ENCODE measurements at regions not wholly inside any gene's neighbourhood (a gene's known extent, or its start where the extent isn't known, plus 50 kb on each side); places are given as distances from the start of the nearest gene placed in this dataset.

DNA sequence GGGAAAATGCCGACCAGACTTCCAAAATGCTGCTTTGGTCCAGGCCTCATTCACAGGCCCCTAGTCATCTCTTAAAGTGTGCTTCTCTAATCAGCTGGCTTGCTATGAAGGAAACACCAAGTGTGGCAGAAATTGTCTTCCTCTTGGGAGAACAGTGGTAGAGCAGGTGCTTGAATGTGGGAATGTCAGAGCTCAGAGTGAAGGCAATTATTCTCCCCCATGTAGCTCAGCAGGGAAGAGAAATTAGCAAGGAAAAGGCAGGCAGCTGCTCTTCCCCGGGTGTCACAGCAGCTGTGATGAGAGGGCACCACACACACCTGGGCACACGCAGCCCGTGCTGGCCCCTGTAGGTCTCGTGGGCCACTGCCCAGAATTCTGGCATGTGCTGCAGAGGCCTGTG is 358.5 kb downstream of the WDR72 start:
- TF ChIP-seq, protein P1, sequence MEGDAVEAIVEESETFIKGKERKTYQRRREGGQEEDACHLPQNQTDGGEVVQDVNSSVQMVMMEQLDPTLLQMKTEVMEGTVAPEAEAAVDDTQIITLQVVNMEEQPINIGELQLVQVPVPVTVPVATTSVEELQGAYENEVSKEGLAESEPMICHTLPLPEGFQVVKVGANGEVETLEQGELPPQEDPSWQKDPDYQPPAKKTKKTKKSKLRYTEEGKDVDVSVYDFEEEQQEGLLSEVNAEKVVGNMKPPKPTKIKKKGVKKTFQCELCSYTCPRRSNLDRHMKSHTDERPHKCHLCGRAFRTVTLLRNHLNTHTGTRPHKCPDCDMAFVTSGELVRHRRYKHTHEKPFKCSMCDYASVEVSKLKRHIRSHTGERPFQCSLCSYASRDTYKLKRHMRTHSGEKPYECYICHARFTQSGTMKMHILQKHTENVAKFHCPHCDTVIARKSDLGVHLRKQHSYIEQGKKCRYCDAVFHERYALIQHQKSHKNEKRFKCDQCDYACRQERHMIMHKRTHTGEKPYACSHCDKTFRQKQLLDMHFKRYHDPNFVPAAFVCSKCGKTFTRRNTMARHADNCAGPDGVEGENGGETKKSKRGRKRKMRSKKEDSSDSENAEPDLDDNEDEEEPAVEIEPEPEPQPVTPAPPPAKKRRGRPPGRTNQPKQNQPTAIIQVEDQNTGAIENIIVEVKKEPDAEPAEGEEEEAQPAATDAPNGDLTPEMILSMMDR (IDR thresholded peaks at IDR 0.05) = no peak
- no peak for TF ChIP-seq POLR2A (IDR thresholded peaks at IDR 0.05)
- intact Hi-C loops (cut with DNase I; ENCODE audit: low total_unique reads) = no loop called here

DNA sequence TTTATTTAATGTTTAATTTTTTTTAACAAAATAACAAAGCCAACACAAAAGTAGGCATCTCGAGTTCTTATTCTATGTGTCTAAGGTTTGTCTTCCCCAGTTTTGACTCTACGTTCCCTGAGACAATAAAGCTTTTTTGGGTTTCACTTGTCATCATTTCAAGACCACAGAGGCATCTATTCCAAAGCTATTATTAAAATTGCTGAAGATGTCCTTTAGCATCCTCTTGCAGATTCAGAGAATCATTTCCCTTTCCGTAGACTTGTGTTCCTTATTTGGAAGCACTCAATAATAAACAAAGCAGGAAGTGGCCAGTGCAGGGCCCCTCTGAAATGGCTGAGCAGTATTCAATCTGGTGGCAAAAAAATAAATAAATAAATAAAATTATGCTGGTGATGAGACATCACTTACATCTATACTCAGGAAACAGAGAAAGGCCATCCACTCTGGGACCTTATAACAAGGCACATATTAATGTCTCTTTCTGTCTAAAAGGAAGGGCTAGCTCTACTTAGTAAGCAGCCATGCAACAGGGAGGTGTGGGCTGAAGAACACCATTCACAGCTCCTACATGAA is 362.3 kb downstream of the WDR72 start:
- no peaks in the 10 kb centered on the region for H3K4me1 ChIP-seq
- H3K9me3 ChIP-seq = no peaks in the 10 kb centered on the region
- no peak overlapping the region for H3K4me3 ChIP-seq
- intact Hi-C loops (cut with DNase I; ENCODE audit: low total_unique reads) = no loop called here
- H3K36me3 ChIP-seq = no peaks in the 10 kb centered on the region
- no peak for DNase-seq
- no peak for TF ChIP-seq POLR2A (IDR thresholded peaks at IDR 0.05)
- TF ChIP-seq, protein P1 (IDR thresholded peaks at IDR 0.05) = no peak
- no peak overlapping the region for H3K27ac ChIP-seq
- no peaks in the 10 kb centered on the region for H3K27me3 ChIP-seq

More for the DNA sequence above, 358.5 kb downstream of the WDR72 start:
- Histone ChIP-seq H3K4me1 (no peaks in the 10 kb centered on the region), H3K27me3 (no peaks in the 10 kb centered on the region), H3K36me3 (no peaks in the 10 kb centered on the region), H3K9me3 (no peaks in the 10 kb centered on the region), H3K27ac (no peak overlapping the region), H3K4me3 (no peak overlapping the region)
- DNase-seq = no peak

DNA sequence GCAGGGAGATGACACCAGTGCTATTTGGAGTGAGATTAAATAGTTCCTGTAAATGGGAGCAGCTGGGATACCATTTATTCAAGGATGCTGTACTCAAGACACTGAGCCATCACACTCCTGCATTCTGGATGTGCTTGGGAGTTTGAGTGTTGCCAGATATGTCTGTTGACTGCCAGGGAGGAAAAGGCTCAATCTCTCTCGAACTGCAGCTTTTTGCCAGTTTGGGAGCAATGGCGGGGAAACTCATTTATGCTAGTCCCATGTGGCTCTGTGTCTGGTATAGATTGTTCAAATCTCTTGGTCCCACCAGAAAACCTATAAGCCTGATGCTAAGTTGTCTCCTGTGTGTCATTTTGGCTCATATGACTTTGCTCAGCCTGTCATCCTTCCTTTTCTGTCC is 363.6 kb downstream of the WDR72 start:
- intact Hi-C loops (cut with DNase I; ENCODE audit: low total_unique reads) = no loop called here
- Histone ChIP-seq H3K27ac (no peak overlapping the region), H3K36me3 (no peaks in the 10 kb centered on the region), H3K4me1 (no peaks in the 10 kb centered on the region), H3K4me3 (no peak overlapping the region), H3K9me3 (no peaks in the 10 kb centered on the region), H3K27me3 (no peaks in the 10 kb centered on the region)
- TF ChIP-seq, protein P1 (IDR thresholded peaks at IDR 0.05) = no peak
- TF ChIP-seq POLR2A (IDR thresholded peaks at IDR 0.05) = no peak
- no peak for DNase-seq

DNA sequence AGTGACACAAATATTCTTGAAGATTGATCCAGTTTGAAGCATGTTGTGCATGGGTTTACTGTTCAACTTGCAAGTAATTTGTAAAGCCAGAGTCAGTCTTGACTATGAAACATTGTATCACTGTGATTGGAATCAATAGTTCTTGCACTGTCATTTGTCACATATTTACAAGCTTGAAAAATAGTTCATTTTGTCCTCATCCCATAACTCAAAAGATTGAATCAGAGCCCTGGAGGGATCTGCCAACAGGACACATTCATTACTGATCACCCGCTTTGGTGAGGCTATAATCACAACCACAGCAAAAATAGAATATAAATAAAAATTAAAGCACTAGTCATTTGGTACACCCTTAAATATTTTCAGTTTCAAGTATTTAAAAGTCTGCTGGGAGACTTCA is 368.9 kb downstream of the WDR72 start:
- no peak for DNase-seq

DNA sequence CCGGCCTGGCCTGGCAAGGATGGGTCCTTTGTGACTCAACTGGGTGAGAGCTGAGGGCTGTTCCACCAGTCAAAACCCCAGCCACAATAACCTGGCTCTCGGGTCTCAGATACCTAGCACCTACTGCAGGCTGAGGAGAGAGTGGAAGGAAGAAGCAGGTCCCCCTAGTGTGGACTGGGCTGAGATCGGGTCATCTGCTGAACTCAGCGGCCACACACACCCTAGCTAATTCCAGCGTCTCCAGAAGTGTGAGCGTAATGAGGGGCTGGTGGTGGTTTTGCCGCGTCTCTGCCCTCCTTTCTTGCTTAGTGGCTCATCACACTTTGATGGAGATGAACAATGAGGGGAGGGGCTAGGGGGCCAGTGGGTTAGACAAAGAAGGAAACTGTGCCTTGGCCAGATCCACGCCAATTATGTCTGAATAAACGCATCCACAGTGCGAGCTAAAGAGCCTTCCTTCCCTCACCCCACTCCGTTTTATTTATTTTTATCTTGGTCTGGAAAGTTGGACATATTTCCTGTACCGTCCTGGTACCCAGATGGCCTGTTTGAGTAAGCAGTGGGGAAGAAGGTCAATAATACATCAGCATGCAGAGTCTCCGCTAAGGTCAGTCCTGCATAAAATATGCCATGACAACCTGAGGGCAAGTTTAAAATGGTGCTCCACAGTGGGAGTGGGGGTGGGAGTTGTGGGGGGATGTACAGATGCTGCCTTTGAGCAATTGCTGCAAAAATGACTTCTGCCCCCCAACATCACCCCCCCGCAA is 370.0 kb downstream of the WDR72 start:
- DNase-seq = no peak
- intact Hi-C loops (cut with DNase I; ENCODE audit: low total_unique reads) = no loop called here
- no peak for TF ChIP-seq POLR2A (IDR thresholded peaks at IDR 0.05)
- TF ChIP-seq, protein P1 (IDR thresholded peaks at IDR 0.05) = no peak

More for the DNA sequence above, 368.9 kb downstream of the WDR72 start:
- Histone ChIP-seq H3K36me3 (no peaks in the 10 kb centered on the region), H3K4me1 (no peaks in the 10 kb centered on the region), H3K27me3 (no peaks in the 10 kb centered on the region), H3K4me3 (no peak overlapping the region), H3K27ac (no peak overlapping the region), H3K9me3 (no peaks in the 10 kb centered on the region)
- no peak for TF ChIP-seq POLR2A (IDR thresholded peaks at IDR 0.05)
- TF ChIP-seq, protein P1 (IDR thresholded peaks at IDR 0.05) = no peak
- intact Hi-C loops (cut with DNase I; ENCODE audit: low total_unique reads) = no loop called here

More for the DNA sequence above, 370.0 kb downstream of the WDR72 start:
- H3K4me1 ChIP-seq = no peaks in the 10 kb centered on the region
- no peak overlapping the region for H3K27ac ChIP-seq
- H3K27me3 ChIP-seq = no peaks in the 10 kb centered on the region
- H3K9me3 ChIP-seq = no peaks in the 10 kb centered on the region
- H3K4me3 ChIP-seq = no peak overlapping the region
- H3K36me3 ChIP-seq = no peaks in the 10 kb centered on the region

Data from uterus (tissue), 3 donors.